ENCODE measurements at regions not wholly inside any gene's neighbourhood (a gene's known extent, or its start where the extent isn't known, plus 50 kb on each side); places are given as distances from the start of the nearest gene placed in this dataset.
"Not testable (repeated sequence)": the region's sequence is repeated elsewhere in the genome, so short reads cannot be mapped to it uniquely, and the experiment has no call there.

- H3K36me3 ChIP-seq (ENCODE audit: control insufficient read depth, insufficient read depth, low read length): no peaks in the 10 kb centered on the region
- H3K4me1 ChIP-seq (ENCODE audit: control insufficient read depth, insufficient read depth, low read length, poor library complexity, severe bottlenecking): no peaks in the 10 kb centered on the region
- no peak overlapping the region for H3K27ac ChIP-seq (ENCODE audit: low read depth, low read length, severe bottlenecking)
- no peak overlapping the region for H3K4me3 ChIP-seq (ENCODE audit: extremely low read depth, insufficient read depth, low read length, poor library complexity, severe bottlenecking)
- no peaks in the 10 kb centered on the region for H3K9me3 ChIP-seq (ENCODE audit: control insufficient read depth, low read length)
- 98 to 100% methylated on average over 1 to 5 of the region's 5 CpGs for WGBS, 2 experiments (ENCODE audit: insufficient coverage in 2 of 2)
Observed at GRCh38 chr2:71989671-71990070, 158.0 kb downstream of the CYP26B1 start.

- WGBS, 2 experiments (ENCODE audit: insufficient coverage in 2 of 2): 92% methylated on average over 2 of the region's 2 CpGs; no CpG with 5 or more reads in 1 of the 2 experiments
- H3K9me3 ChIP-seq (ENCODE audit: control insufficient read depth, low read length): no peaks in the 10 kb centered on the region
Observed at GRCh38 chr2:71988170-71988569, 159.5 kb downstream of the CYP26B1 start.

GRCh38 chr2:71976685-71977084 lies 171.0 kb downstream of the CYP26B1 start:
- H3K4me3 ChIP-seq (ENCODE audit: extremely low read depth, insufficient read depth, low read length, poor library complexity, severe bottlenecking): no peak overlapping the region
- H3K4me1 ChIP-seq (ENCODE audit: control insufficient read depth, insufficient read depth, low read length, poor library complexity, severe bottlenecking): no peaks in the 10 kb centered on the region
- no peaks in the 10 kb centered on the region for H3K9me3 ChIP-seq (ENCODE audit: control insufficient read depth, low read length)
- H3K36me3 ChIP-seq (ENCODE audit: control insufficient read depth, insufficient read depth, low read length): no peaks in the 10 kb centered on the region
- no peak overlapping the region for H3K27ac ChIP-seq (ENCODE audit: low read depth, low read length, severe bottlenecking)
- 75% methylated on average over 1 of the region's 1 CpG; no CpG with 5 or more reads in 1 of the 2 experiments for WGBS, 2 experiments (ENCODE audit: insufficient coverage in 2 of 2)

More at GRCh38 chr2:71988170-71988569, 159.5 kb downstream of the CYP26B1 start:
- no peak overlapping the region for H3K4me3 ChIP-seq (ENCODE audit: extremely low read depth, insufficient read depth, low read length, poor library complexity, severe bottlenecking)
- H3K36me3 ChIP-seq (ENCODE audit: control insufficient read depth, insufficient read depth, low read length): no peaks in the 10 kb centered on the region
- H3K4me1 ChIP-seq (ENCODE audit: control insufficient read depth, insufficient read depth, low read length, poor library complexity, severe bottlenecking): no peaks in the 10 kb centered on the region
- no peak overlapping the region for H3K27ac ChIP-seq (ENCODE audit: low read depth, low read length, severe bottlenecking)

- Histone ChIP-seq H3K4me3 (ENCODE audit: extremely low read depth, insufficient read depth, low read length, poor library complexity, severe bottlenecking) (no peak overlapping the region), H3K9me3 (ENCODE audit: control insufficient read depth, low read length) (no peaks in the 10 kb centered on the region), H3K4me1 (ENCODE audit: control insufficient read depth, insufficient read depth, low read length, poor library complexity, severe bottlenecking) (no peaks in the 10 kb centered on the region), H3K27ac (ENCODE audit: low read depth, low read length, severe bottlenecking) (no peak overlapping the region), H3K36me3 (ENCODE audit: control insufficient read depth, insufficient read depth, low read length) (no peaks in the 10 kb centered on the region)
Observed at GRCh38 chr2:71974846-71975245, 172.8 kb downstream of the CYP26B1 start.

- no peaks in the 10 kb centered on the region for H3K9me3 ChIP-seq (ENCODE audit: control insufficient read depth, low read length)
- H3K4me1 ChIP-seq (ENCODE audit: control insufficient read depth, insufficient read depth, low read length, poor library complexity, severe bottlenecking): no peaks in the 10 kb centered on the region
- H3K36me3 ChIP-seq (ENCODE audit: control insufficient read depth, insufficient read depth, low read length): no peaks in the 10 kb centered on the region
- 67 to 82% methylated on average over 2 to 3 of the region's 4 CpGs for WGBS, 2 experiments (ENCODE audit: insufficient coverage in 2 of 2)
- H3K4me3 ChIP-seq (ENCODE audit: extremely low read depth, insufficient read depth, low read length, poor library complexity, severe bottlenecking): no peak overlapping the region
- H3K27ac ChIP-seq (ENCODE audit: low read depth, low read length, severe bottlenecking): no peak overlapping the region
Observed at GRCh38 chr2:71971493-71971892, 176.2 kb downstream of the CYP26B1 start.

- H3K4me1 ChIP-seq (ENCODE audit: control insufficient read depth, insufficient read depth, low read length, poor library complexity, severe bottlenecking): no peaks in the 10 kb centered on the region
- H3K36me3 ChIP-seq (ENCODE audit: control insufficient read depth, insufficient read depth, low read length): no peaks in the 10 kb centered on the region
- H3K4me3 ChIP-seq (ENCODE audit: extremely low read depth, insufficient read depth, low read length, poor library complexity, severe bottlenecking): no peak overlapping the region
- WGBS, 2 experiments (ENCODE audit: insufficient coverage in 2 of 2): no CpG with 5 or more reads among the region's 1 CpG
- H3K27ac ChIP-seq (ENCODE audit: low read depth, low read length, severe bottlenecking): no peak overlapping the region
- H3K9me3 ChIP-seq (ENCODE audit: control insufficient read depth, low read length): no peaks in the 10 kb centered on the region
Observed at GRCh38 chr2:71965530-71965929, 182.1 kb downstream of the CYP26B1 start.

- Histone ChIP-seq H3K9me3 (ENCODE audit: control insufficient read depth, low read length) (peaks cover 9% of the 10 kb centered on the region), H3K4me3 (ENCODE audit: extremely low read depth, insufficient read depth, low read length, poor library complexity, severe bottlenecking) (no peak overlapping the region), H3K4me1 (ENCODE audit: control insufficient read depth, insufficient read depth, low read length, poor library complexity, severe bottlenecking) (no peaks in the 10 kb centered on the region), H3K36me3 (ENCODE audit: control insufficient read depth, insufficient read depth, low read length) (no peaks in the 10 kb centered on the region), H3K27ac (ENCODE audit: low read depth, low read length, severe bottlenecking) (no peak overlapping the region)
- WGBS, 2 experiments (ENCODE audit: insufficient coverage in 2 of 2): 78 to 85% methylated on average over 8 of the region's 10 CpGs
Observed at GRCh38 chr2:71962911-71963694, 184.6 kb downstream of the CYP26B1 start.

- no peak overlapping the region for H3K4me3 ChIP-seq (ENCODE audit: extremely low read depth, insufficient read depth, low read length, poor library complexity, severe bottlenecking)
- no peak overlapping the region for H3K27ac ChIP-seq (ENCODE audit: low read depth, low read length, severe bottlenecking)
- H3K36me3 ChIP-seq (ENCODE audit: control insufficient read depth, insufficient read depth, low read length): no peaks in the 10 kb centered on the region
- H3K9me3 ChIP-seq (ENCODE audit: control insufficient read depth, low read length): peaks cover 13% of the 10 kb centered on the region
- H3K4me1 ChIP-seq (ENCODE audit: control insufficient read depth, insufficient read depth, low read length, poor library complexity, severe bottlenecking): no peaks in the 10 kb centered on the region
- 85 to 92% methylated on average over 2 of the region's 3 CpGs for WGBS, 2 experiments (ENCODE audit: insufficient coverage in 2 of 2)
Observed at GRCh38 chr2:71962350-71962749, 185.3 kb downstream of the CYP26B1 start.

GRCh38 chr2:71961289-71962027 lies 186.2 kb downstream of the CYP26B1 start:
- Histone ChIP-seq H3K36me3 (ENCODE audit: control insufficient read depth, insufficient read depth, low read length) (no peaks in the 10 kb centered on the region), H3K4me1 (ENCODE audit: control insufficient read depth, insufficient read depth, low read length, poor library complexity, severe bottlenecking) (no peaks in the 10 kb centered on the region), H3K27ac (ENCODE audit: low read depth, low read length, severe bottlenecking) (no peak overlapping the region), H3K9me3 (ENCODE audit: control insufficient read depth, low read length) (peaks cover 13% of the 10 kb centered on the region), H3K4me3 (ENCODE audit: extremely low read depth, insufficient read depth, low read length, poor library complexity, severe bottlenecking) (no peak overlapping the region)
- 76 to 96% methylated on average over 3 to 5 of the region's 5 CpGs for WGBS, 2 experiments (ENCODE audit: insufficient coverage in 2 of 2)

- H3K9me3 ChIP-seq (ENCODE audit: control insufficient read depth, low read length): peaks cover 13% of the 10 kb centered on the region
- H3K4me3 ChIP-seq (ENCODE audit: extremely low read depth, insufficient read depth, low read length, poor library complexity, severe bottlenecking): no peak overlapping the region
- no peaks in the 10 kb centered on the region for H3K4me1 ChIP-seq (ENCODE audit: control insufficient read depth, insufficient read depth, low read length, poor library complexity, severe bottlenecking)
- no peaks in the 10 kb centered on the region for H3K36me3 ChIP-seq (ENCODE audit: control insufficient read depth, insufficient read depth, low read length)
- no peak overlapping the region for H3K27ac ChIP-seq (ENCODE audit: low read depth, low read length, severe bottlenecking)
Observed at GRCh38 chr2:71959494-71959893, 188.2 kb downstream of the CYP26B1 start.

- not testable (repeated sequence) for H3K36me3 ChIP-seq (ENCODE audit: control insufficient read depth, insufficient read depth, low read length)
Observed at GRCh38 chr2:71958426-71958825, 189.2 kb downstream of the CYP26B1 start.

More at GRCh38 chr2:71958426-71958825, 189.2 kb downstream of the CYP26B1 start:
- H3K4me3 ChIP-seq (ENCODE audit: extremely low read depth, insufficient read depth, low read length, poor library complexity, severe bottlenecking); H3K4me1 ChIP-seq (ENCODE audit: control insufficient read depth, insufficient read depth, low read length, poor library complexity, severe bottlenecking); H3K27ac ChIP-seq (ENCODE audit: low read depth, low read length, severe bottlenecking): not testable (repeated sequence)
- H3K9me3 ChIP-seq (ENCODE audit: control insufficient read depth, low read length): peaks cover 13% of the 10 kb centered on the region
- 80% methylated on average over 1 of the region's 1 CpG; no CpG with 5 or more reads in 1 of the 2 experiments for WGBS, 2 experiments (ENCODE audit: insufficient coverage in 2 of 2)
